HUES48 (cell line): ENCODE measurements at regions not wholly inside any gene's neighbourhood (a gene's known extent, or its start where the extent isn't known, plus 50 kb on each side); places are given as distances from the start of the nearest gene placed in this dataset.
"Not testable (repeated sequence)": the region's sequence is repeated elsewhere in the genome, so short reads cannot be mapped to it uniquely, and the experiment has no call there.

Source experiments
- H3K27ac ChIP-seq: one replicate; pipeline ENCODE4 v1.7.0; 2013; ENCODE audit warnings: low read depth, low read length, inconsistent platforms
- H3K27me3 ChIP-seq: 2 replicates; pipeline ENCODE4 v1.6.1; 2013; ENCODE audit warnings: mild to moderate bottlenecking, low read length; ENCODE audit not compliant: control insufficient read depth, insufficient read depth
- H3K36me3 ChIP-seq: 2 replicates; pipeline ENCODE4 v1.6.1; 2013; ENCODE audit warnings: low read length; ENCODE audit not compliant: control insufficient read depth, insufficient read depth
- H3K4me1 ChIP-seq: 2 replicates; pipeline ENCODE4 v1.6.1; 2013; ENCODE audit warnings: mild to moderate bottlenecking, low read length; ENCODE audit not compliant: control insufficient read depth, insufficient read depth
- H3K4me3 ChIP-seq: 2 replicates; pipeline ENCODE4 v1.5.1; 2013; ENCODE audit warnings: mild to moderate bottlenecking, low read depth, low read length
- H3K9ac ChIP-seq: 2 replicates; pipeline ENCODE4 v1.6.1; 2013; ENCODE audit warnings: mild to moderate bottlenecking, low read depth, low read length, moderate library complexity
- H3K9me3 ChIP-seq: 2 replicates; pipeline ENCODE4 v1.6.1; 2013; ENCODE audit warnings: low read length; ENCODE audit not compliant: control insufficient read depth, insufficient read depth

- H3K9me3 ChIP-seq, H3K36me3 ChIP-seq: not testable (repeated sequence)
Measured at GRCh38 chr5:176037190-176037589, 69.1 kb upstream of the THOC3 start.

GRCh38 chr5:176040105-176040801 is 72.1 kb upstream of the THOC3 start:
- H3K27me3 ChIP-seq, H3K4me3 ChIP-seq, H3K36me3 ChIP-seq, H3K27ac ChIP-seq, H3K9ac ChIP-seq, H3K4me1 ChIP-seq, H3K9me3 ChIP-seq: not testable (repeated sequence)

More at GRCh38 chr5:176037190-176037589, 69.1 kb upstream of the THOC3 start:
- not testable (repeated sequence) for H3K27me3 ChIP-seq, H3K9ac ChIP-seq, H3K4me3 ChIP-seq, H3K4me1 ChIP-seq, H3K27ac ChIP-seq

GRCh38 chr5:176041248-176041994 is 73.3 kb upstream of the THOC3 start:
- H3K9ac ChIP-seq, H3K27ac ChIP-seq, H3K4me1 ChIP-seq, H3K27me3 ChIP-seq, H3K4me3 ChIP-seq, H3K9me3 ChIP-seq, H3K36me3 ChIP-seq: not testable (repeated sequence)

- H3K4me1 ChIP-seq, H3K9ac ChIP-seq, H3K9me3 ChIP-seq, H3K27me3 ChIP-seq, H3K4me3 ChIP-seq, H3K27ac ChIP-seq, H3K36me3 ChIP-seq: not testable (repeated sequence)
Measured at GRCh38 chr5:176042020-176042658, 74.0 kb upstream of the THOC3 start.

- H3K36me3 ChIP-seq, H3K27me3 ChIP-seq, H3K9ac ChIP-seq, H3K4me1 ChIP-seq, H3K27ac ChIP-seq, H3K4me3 ChIP-seq, H3K9me3 ChIP-seq: not testable (repeated sequence)
Measured at GRCh38 chr5:176043252-176043829, 75.2 kb upstream of the THOC3 start.

- not testable (repeated sequence) for H3K27me3 ChIP-seq, H3K27ac ChIP-seq, H3K9ac ChIP-seq, H3K4me1 ChIP-seq, H3K36me3 ChIP-seq, H3K4me3 ChIP-seq, H3K9me3 ChIP-seq
Measured at GRCh38 chr5:176043986-176044385, 75.9 kb upstream of the THOC3 start.

- not testable (repeated sequence) for H3K36me3 ChIP-seq, H3K9ac ChIP-seq, H3K27me3 ChIP-seq, H3K27ac ChIP-seq, H3K4me1 ChIP-seq, H3K9me3 ChIP-seq, H3K4me3 ChIP-seq
Measured at GRCh38 chr5:176044431-176044830, 76.3 kb upstream of the THOC3 start.

GRCh38 chr5:176045442-176045841 is 77.3 kb upstream of the THOC3 start:
- not testable (repeated sequence) for H3K27ac ChIP-seq, H3K36me3 ChIP-seq, H3K9ac ChIP-seq, H3K4me1 ChIP-seq, H3K4me3 ChIP-seq, H3K9me3 ChIP-seq, H3K27me3 ChIP-seq

- H3K4me3 ChIP-seq, H3K4me1 ChIP-seq, H3K27me3 ChIP-seq, H3K9ac ChIP-seq, H3K27ac ChIP-seq, H3K36me3 ChIP-seq, H3K9me3 ChIP-seq: not testable (repeated sequence)
Measured at GRCh38 chr5:176048671-176049070, 80.6 kb upstream of the THOC3 start.

GRCh38 chr5:176060472-176061268 is 92.6 kb upstream of the THOC3 start:
- H3K27ac ChIP-seq, H3K4me3 ChIP-seq, H3K36me3 ChIP-seq, H3K4me1 ChIP-seq, H3K9ac ChIP-seq, H3K27me3 ChIP-seq, H3K9me3 ChIP-seq: not testable (repeated sequence)
